ENCODE measurements at regions not wholly inside any gene's neighbourhood (a gene's known extent, or its start where the extent isn't known, plus 50 kb on each side); places are given as distances from the start of the nearest gene placed in this dataset.

DNA sequence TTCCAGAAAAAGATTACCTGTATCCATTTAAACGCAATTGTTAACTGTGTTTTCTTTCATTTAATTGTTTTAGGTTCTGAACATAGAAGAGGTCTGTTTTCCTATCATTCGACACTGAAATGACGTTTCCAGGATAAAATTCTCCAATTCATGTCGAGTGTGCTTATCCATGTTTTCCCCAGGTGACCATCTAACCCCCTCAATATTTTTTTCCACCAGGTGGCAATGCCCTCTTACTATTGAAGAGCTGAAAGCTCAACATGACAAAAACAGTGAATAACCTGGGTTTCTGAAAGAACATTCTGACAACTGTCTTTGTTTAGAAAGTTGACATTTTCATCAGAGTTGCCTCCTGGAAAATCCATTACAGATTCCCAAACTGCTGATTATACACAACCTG lies 948.7 kb downstream of the KCNJ2 start:
- CTCF ChIA-PET (ENCODE audit: partially characterized antibody), result interaction anchor here (0.6 to 1.8 kb wide), 7 partner anchors 24 to 1423 kb away, joined by 3 to 4 read pairs (median 3); no protein-coding TSS in a partner anchor
- H3K36me3 ChIP-seq (ENCODE audit: control insufficient read depth in 2 of 4, insufficient read depth in 4 of 4, low read length in 3 of 4), result no peaks in the 10 kb centered on the region
- TF ChIP-seq, protein P1, sequence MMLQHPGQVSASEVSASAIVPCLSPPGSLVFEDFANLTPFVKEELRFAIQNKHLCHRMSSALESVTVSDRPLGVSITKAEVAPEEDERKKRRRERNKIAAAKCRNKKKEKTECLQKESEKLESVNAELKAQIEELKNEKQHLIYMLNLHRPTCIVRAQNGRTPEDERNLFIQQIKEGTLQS (IDR thresholded peaks at IDR 0.05; ENCODE audit: insufficient read depth, low read depth, low read length), result no peak
- no peak for TF ChIP-seq SP1 (IDR thresholded peaks at IDR 0.05; ENCODE audit: low read depth, low read length)
- no peak for TF ChIP-seq SIN3A (conservative IDR thresholded peaks at IDR 0.05 in 1 of 2, IDR thresholded peaks at IDR 0.05 in 1 of 2; ENCODE audit: low read depth in 1 of 2, low read length in 2 of 2)
- no peak for TF ChIP-seq CREB1 (IDR thresholded peaks at IDR 0.05)
- no peak for TF ChIP-seq HDAC2 (IDR thresholded peaks at IDR 0.05; ENCODE audit: borderline replicate concordance in 1 of 2, low read depth in 2 of 2, low read length in 2 of 2)
- no peak for TF ChIP-seq SIRT6 (IDR thresholded peaks at IDR 0.05; ENCODE audit: low read length)
- peak; percentile 85 to 88 for TF ChIP-seq RAD21 (IDR thresholded peaks at IDR 0.05 in 1 of 2, conservative IDR thresholded peaks at IDR 0.05 in 1 of 2; ENCODE audit: low read depth in 2 of 2, low read length in 2 of 2)
- TF ChIP-seq SP4 (IDR thresholded peaks at IDR 0.05; ENCODE audit: low read length), result no peak
- TF ChIP-seq POU5F1 (IDR thresholded peaks at IDR 0.05; ENCODE audit: low read depth, low read length), result 0 out of 2 replicates have a peak, but pooled peaks have one; percentile 15
- TF ChIP-seq GABPA (IDR thresholded peaks at IDR 0.05; ENCODE audit: borderline replicate concordance, insufficient read depth, low read length), result no peak
- TF ChIP-seq CHD2 (IDR thresholded peaks at IDR 0.05; ENCODE audit: low read length), result no peak
- TF ChIP-seq BACH1 (IDR thresholded peaks at IDR 0.05; ENCODE audit: low read length), result no peak
- no peak for TF ChIP-seq BCL11A (IDR thresholded peaks at IDR 0.05; ENCODE audit: low read depth in 2 of 2, low read length in 2 of 2)
- TF ChIP-seq SIX5 (IDR thresholded peaks at IDR 0.05; ENCODE audit: low read depth, low read length), result no peak
- TF ChIP-seq CEBPB (IDR thresholded peaks at IDR 0.05; ENCODE audit: low read depth, low read length), result no peak

More for the DNA sequence above, 948.7 kb downstream of the KCNJ2 start:
- Histone ChIP-seq H3K23ac (ENCODE audit: insufficient read length) (no peak overlapping the region), H4K8ac (ENCODE audit: extremely low read depth, insufficient read depth, low read length) (no peak overlapping the region), H2BK120ac (replicated peaks; ENCODE audit: low read depth, low read length) (no peak overlapping the region), H3K4me3 (ENCODE audit: extremely low read depth in 1 of 4, insufficient read depth in 2 of 4, low read depth in 3 of 4, low read length in 4 of 4) (no peak overlapping the region), H3K27me3 (replicated peaks in 1 of 4; ENCODE audit: control insufficient read depth in 3 of 4, extremely low read depth in 1 of 4, insufficient read depth in 3 of 4, low read length in 3 of 4) (no peaks in the 10 kb centered on the region), H3K4ac (replicated peaks; ENCODE audit: insufficient read length, low read depth, low read length) (no peak overlapping the region), H2AK5ac (ENCODE audit: low read depth, low read length) (no peak overlapping the region), H2BK12ac (ENCODE audit: low read depth, low read length) (no peak overlapping the region), H3K4me1 (replicated peaks in 1 of 4; ENCODE audit: control insufficient read depth in 3 of 4, insufficient read depth in 4 of 4, low read length in 3 of 4) (no peaks in the 10 kb centered on the region), H4K91ac (replicated peaks; ENCODE audit: insufficient read length, low read length) (no peak overlapping the region), H3K79me2 (ENCODE audit: control insufficient read depth in 1 of 2, insufficient read depth in 2 of 2, low read length in 2 of 2) (no peaks in the 10 kb centered on the region), H3K4me2 (ENCODE audit: insufficient read depth in 1 of 2, low read depth in 2 of 2, low read length in 2 of 2) (no peak overlapping the region), H3K9me3 (ENCODE audit: insufficient read depth in 2 of 2, low read depth in 1 of 2, low read length in 1 of 2) (no peaks in the 10 kb centered on the region), H3K27ac (ENCODE audit: low read depth, low read length) (no peak overlapping the region), H3K9ac (replicated peaks in 1 of 4; ENCODE audit: extremely low read depth in 1 of 4, low read depth in 3 of 4, low read length in 3 of 4) (no peak overlapping the region), H3K14ac (ENCODE audit: insufficient read length) (no peak overlapping the region), H2BK20ac (ENCODE audit: low read length) (no peak overlapping the region), H3K79me1 (ENCODE audit: low read depth, low read length) (no peaks in the 10 kb centered on the region), H4K20me1 (replicated peaks in 1 of 2; ENCODE audit: control insufficient read depth in 1 of 2, insufficient read depth in 2 of 2, low read length in 2 of 2) (no peaks in the 10 kb centered on the region), H2BK5ac (ENCODE audit: low read depth, low read length) (no peak overlapping the region), H3K23me2 (ENCODE audit: low read depth, low read length) (0 out of 2 replicates have a peak, but pooled peaks cover 1% of the 10 kb centered on the region), H3K56ac (replicated peaks; ENCODE audit: insufficient read length, low read depth, low read length) (no peak overlapping the region), H4K5ac (ENCODE audit: insufficient read length, low read depth, low read length) (no peak overlapping the region), H2AFZ (ENCODE audit: low read length) (no peak overlapping the region), H2BK15ac (ENCODE audit: low read length) (no peak overlapping the region), H3K18ac (ENCODE audit: extremely low read depth, low read length) (no peak overlapping the region)
- DNase-seq (ENCODE audit: low read depth in 1 of 2, low spot score in 2 of 2), result peak in 1 of 2 experiments; percentile 1
- POLR2A ChIA-PET (ENCODE audit: partially characterized antibody), result no interaction called here
- no peak for FAIRE-seq
- 88% methylated on average over 4 of the region's 4 CpGs; no CpG with 5 or more reads in 1 of the 2 experiments for WGBS, 2 experiments (ENCODE audit: extremely low coverage in 1 of 2, insufficient coverage in 1 of 2, insufficient read length in 1 of 2, insufficient replicate concordance in 2 of 2, low coverage in 1 of 2, low lambda C conversion rate in 2 of 2, missing lambda C conversion rate in 1 of 2)
